GM12878 (cell line): ENCODE measurements at regions not wholly inside any gene's neighbourhood (a gene's known extent, or its start where the extent isn't known, plus 50 kb on each side); places are given as distances from the start of the nearest gene placed in this dataset.

ENCODE experiments used
- ATAC-seq: fragments of 200-7000 bp; cut with Tn5 transposase; 3 replicates; pipeline ENCODE4 v1.9.1; 2020; ENCODE audit warnings: mild to moderate bottlenecking, moderate library complexity
- BruUV-seq: library from RNA; stranded (reverse); fragments of 400-500 nt; replicated peaks from 2 replicates; lab custom pipeline; 2021; lab: Mats Ljungman, UMichigan
- CTCF ChIA-PET: fragments of 300-600 bp; sonication (Branson Sonifier 250); formaldehyde crosslinking; extraction: SDS; loops from one replicate; lab custom pipeline; 2021; ENCODE audit warnings: inconsistent platforms; lab: Yijun Ruan, JAX
- POLR2A ChIA-PET: fragments of 350-600 bp; formaldehyde crosslinking; extraction: SDS; loops from one replicate; lab custom pipeline; 2021; ENCODE audit warnings: inconsistent platforms; lab: Charles Lee
- RAD21 ChIA-PET: fragments of 300-600 bp; sonication (Branson Sonifier 250); formaldehyde crosslinking; loops from one replicate; lab custom pipeline; 2023; ENCODE audit warnings: antibody characterized with exemption; ENCODE audit not compliant: unreplicated experiment; lab: Charles Lee
- SMC1A ChIA-PET: fragments of 300-600 bp; sonication (Branson Sonifier 250); formaldehyde crosslinking; loops from one replicate; lab custom pipeline; 2023; ENCODE audit not compliant: unreplicated experiment, uncharacterized antibody; lab: Charles Lee
- DNase-seq: peaks from one replicate; pipeline ENCODE4 v3.0.0-alpha.2; 2011; ENCODE audit warnings: low read depth, low spot score
- FAIRE-seq: peaks from 3 replicates; lab custom pipeline; 2011; peaks lifted over from hg19 to GRCh38; lab: Jason Lieb, UNC
- H2AFZ ChIP-seq: 2 replicates; pipeline ENCODE4 v1.6.0; 2011; ENCODE audit warnings: low read depth, low read length, control low read depth; ENCODE audit not compliant: control insufficient read depth
- H3K27ac ChIP-seq: 2 replicates; pipeline ENCODE4 v1.5.1; 2011; ENCODE audit warnings: control low read depth; ENCODE audit not compliant: control insufficient read depth, insufficient read depth
- H3K27me3 ChIP-seq, 2 experiments: replicated peaks in 1 of 2; 2 replicates each; pipeline versions ENCODE4 v1.6.0 to v1.6.1; 2011; ENCODE audit warnings: low read length in 1 of 2; ENCODE audit not compliant: control insufficient read depth in 2 of 2, insufficient read depth in 2 of 2
- H3K36me3 ChIP-seq, 2 experiments: 2 replicates each; pipeline ENCODE4 v1.5.1; 2011; ENCODE audit warnings: low read length in 1 of 2; ENCODE audit not compliant: control insufficient read depth in 2 of 2, insufficient read depth in 2 of 2
- H3K4me1 ChIP-seq: 2 replicates; pipeline ENCODE4 v1.6.1; 2011; ENCODE audit warnings: mild to moderate bottlenecking, low read length, moderate library complexity, mixed read lengths; ENCODE audit not compliant: control insufficient read depth, insufficient read depth
- H3K4me2 ChIP-seq: 2 replicates; pipeline ENCODE4 v1.6.0; 2011; ENCODE audit warnings: control low read depth; ENCODE audit not compliant: control insufficient read depth, insufficient read depth
- H3K4me3 ChIP-seq: fragments of 200-600 bp; sonication (generic); 2 replicates; pipeline ENCODE4 v1.5.1; 2016
- H3K79me2 ChIP-seq: 2 replicates; pipeline ENCODE4 v1.6.0; 2011; ENCODE audit warnings: low read length; ENCODE audit not compliant: control insufficient read depth, insufficient read depth
- H3K9ac ChIP-seq: 2 replicates; pipeline ENCODE4 v1.8.0; 2011; ENCODE audit warnings: low read length, control low read depth, mixed read lengths; ENCODE audit not compliant: control insufficient read depth, insufficient read depth
- H3K9me3 ChIP-seq: replicated peaks from 3 replicates; pipeline ENCODE4 v1.5.1; 2011; ENCODE audit warnings: mild to moderate bottlenecking, low read length; ENCODE audit not compliant: control insufficient read depth, insufficient read depth
- H4K20me1 ChIP-seq: 2 replicates; pipeline ENCODE4 v1.6.0; 2011; ENCODE audit not compliant: control insufficient read depth, insufficient read depth
- BHLHE40 ChIP-seq, 2 experiments: fragments of 450-650 bp in 1 of 2; IDR thresholded peaks; 2 replicates each; pipeline ENCODE4 v1.6.1; 2011 to 2017; ENCODE audit warnings: low read depth in 2 of 2, borderline replicate concordance in 1 of 2, improper control_type of control experiment in 1 of 2, low read length in 1 of 2, mild to moderate bottlenecking in 1 of 2
- CBX5 ChIP-seq: sonication (generic); IDR thresholded peaks from 2 replicates; pipeline ENCODE4 v1.6.1; 2016; ENCODE audit warnings: low read depth, moderate library complexity, mild to moderate bottlenecking, inconsistent platforms
- IKZF1 ChIP-seq: fragments of 450-650 bp; conservative IDR thresholded peaks from 2 replicates; pipeline ENCODE4 v1.6.1; 2017; ENCODE audit warnings: antibody characterized with exemption, mild to moderate bottlenecking
- MXI1 ChIP-seq: fragments of 150-350 bp; IDR thresholded peaks from 2 replicates; pipeline ENCODE4 v1.6.1; 2011; ENCODE audit warnings: low read depth, mild to moderate bottlenecking, inconsistent platforms, low read length, improper control_type of control experiment
- TCF3 ChIP-seq: IDR thresholded peaks from 2 replicates; pipeline ENCODE4 v1.6.1; 2012; ENCODE audit warnings: low read depth, mild to moderate bottlenecking, low read length, borderline replicate concordance; ENCODE audit not compliant: insufficient read depth
- YY1 ChIP-seq: IDR thresholded peaks from 2 replicates; pipeline ENCODE4 v1.6.1; 2011; ENCODE audit warnings: low read depth, mild to moderate bottlenecking, low read length
- WGBS: methylation state at CpG from one replicate; pipeline ENCODE4 v1.1.6; 2016; ENCODE audit warnings: low lambda C conversion rate; ENCODE audit not compliant: insufficient replicate concordance, insufficient coverage; ENCODE audit errors: missing lambda C conversion rate; 5-methylcytosine and 5-hydroxymethylcytosine counted together
- in situ Hi-C: fragments of 300-500 bp; cut with MboI; formaldehyde crosslinking; loops from 9 replicates; pipeline ENCODE4 v1.14.3; 2018; ENCODE audit warnings: mixed read lengths
- intact Hi-C: fragments of 100-400 bp; cut with micrococcal nuclease; formaldehyde crosslinking; loops from one replicate; pipeline ENCODE4 v1.14.2; 2022; ENCODE audit not compliant: unreplicated experiment
- TF ChIP-seq, protein P1 (sequence below): fragments of 450-650 bp; IDR thresholded peaks from 2 replicates; pipeline ENCODE4 v1.6.1; 2017; ENCODE audit warnings: mild to moderate bottlenecking

GRCh38 chr2:222108957-222109585 lies 189.7 kb downstream of the PAX3 start (continued):
- TF ChIP-seq MXI1 (no peak), BHLHE40 (IDR thresholded peaks at IDR 0.05; ENCODE audit: borderline replicate concordance in 1 of 2, low read depth in 2 of 2, low read length in 1 of 2) (no peak), CBX5 (no peak)

- no peak for DNase-seq
- Histone ChIP-seq H3K27me3 (peaks cover 0 to 3% of the 10 kb centered on the region in 2 experiments; a peak in 1 of 4 replicates), H3K4me3 (no peak overlapping the region), H3K4me2 (no peak overlapping the region), H4K20me1 (no peaks in the 10 kb centered on the region), H3K36me3 (no peaks in the 10 kb centered on the region), H3K9me3 (no peaks in the 10 kb centered on the region)
- in situ Hi-C loops, result no loop called here
- CTCF ChIA-PET, result no interaction called here
- POLR2A ChIA-PET, result no interaction called here
- SMC1A ChIA-PET, result no interaction called here
- WGBS, result 34% methylated on average over 3 of the region's 3 CpGs
- intact Hi-C loops, result no loop called here
- no peak for TF ChIP-seq IKZF1
- TF ChIP-seq, protein P1, sequence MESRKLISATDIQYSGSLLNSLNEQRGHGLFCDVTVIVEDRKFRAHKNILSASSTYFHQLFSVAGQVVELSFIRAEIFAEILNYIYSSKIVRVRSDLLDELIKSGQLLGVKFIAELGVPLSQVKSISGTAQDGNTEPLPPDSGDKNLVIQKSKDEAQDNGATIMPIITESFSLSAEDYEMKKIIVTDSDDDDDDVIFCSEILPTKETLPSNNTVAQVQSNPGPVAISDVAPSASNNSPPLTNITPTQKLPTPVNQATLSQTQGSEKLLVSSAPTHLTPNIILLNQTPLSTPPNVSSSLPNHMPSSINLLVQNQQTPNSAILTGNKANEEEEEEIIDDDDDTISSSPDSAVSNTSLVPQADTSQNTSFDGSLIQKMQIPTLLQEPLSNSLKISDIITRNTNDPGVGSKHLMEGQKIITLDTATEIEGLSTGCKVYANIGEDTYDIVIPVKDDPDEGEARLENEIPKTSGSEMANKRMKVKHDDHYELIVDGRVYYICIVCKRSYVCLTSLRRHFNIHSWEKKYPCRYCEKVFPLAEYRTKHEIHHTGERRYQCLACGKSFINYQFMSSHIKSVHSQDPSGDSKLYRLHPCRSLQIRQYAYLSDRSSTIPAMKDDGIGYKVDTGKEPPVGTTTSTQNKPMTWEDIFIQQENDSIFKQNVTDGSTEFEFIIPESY, result no peak
- TF ChIP-seq YY1, result no peak
- TF ChIP-seq TCF3, result no peak
- TF ChIP-seq, all 136 proteins: peak for 0
- H2AFZ ChIP-seq, result no peak overlapping the region
- RAD21 ChIA-PET, result no interaction called here
- no peaks in the 10 kb centered on the region for H3K4me1 ChIP-seq
- no TSS peak for BruUV-seq
- no peak for FAIRE-seq
- H3K9ac ChIP-seq, result no peak overlapping the region
- no peaks in the 10 kb centered on the region for H3K79me2 ChIP-seq
- no peak overlapping the region for H3K27ac ChIP-seq
- ATAC-seq, result no peak
These were observed 190.3 kb downstream of the PAX3 start for GRCh38 chr2:222108497-222108896.
